Neural progenitor cell (in vitro differentiated cells): ENCODE measurements at regions not wholly inside any gene's neighbourhood (a gene's known extent, or its start where the extent isn't known, plus 50 kb on each side); places are given as distances from the start of the nearest gene placed in this dataset.

Source experiments
- DNase-seq: peaks from one replicate; pipeline ENCODE4 v3.0.0-alpha.2; 2016; ENCODE audit warnings: low spot score
- H2AFZ ChIP-seq: fragments of 200-600 bp; sonication (generic); replicated peaks from 2 replicates; pipeline ENCODE4 v1.6.1; 2016; ENCODE audit warnings: antibody characterized with exemption
- H3F3A ChIP-seq: fragments of 200-600 bp; sonication (generic); 2 replicates; pipeline ENCODE4 v1.6.1; 2016; ENCODE audit warnings: antibody characterized with exemption, low read depth
- H3K27ac ChIP-seq: fragments of 200-600 bp; sonication (generic); 2 replicates; pipeline ENCODE4 v1.5.1; 2016; ENCODE audit warnings: mild to moderate bottlenecking
- H3K27me3 ChIP-seq: fragments of 200-600 bp; sonication (generic); 2 replicates; pipeline ENCODE4 v1.6.1; 2016; ENCODE audit warnings: mild to moderate bottlenecking, moderate library complexity
- H3K36me3 ChIP-seq: fragments of 200-600 bp; sonication (generic); 2 replicates; pipeline ENCODE4 v1.5.1; 2016
- H3K4me1 ChIP-seq: fragments of 200-600 bp; sonication (generic); 2 replicates; pipeline ENCODE4 v1.6.1; 2016; ENCODE audit warnings: mixed run types
- H3K4me2 ChIP-seq: fragments of 200-600 bp; sonication (generic); 2 replicates; pipeline ENCODE4 v1.6.1; 2016
- H3K4me3 ChIP-seq: fragments of 200-600 bp; sonication (generic); 2 replicates; pipeline ENCODE4 v1.5.1; 2016
- H3K79me2 ChIP-seq: fragments of 200-600 bp; sonication (generic); 2 replicates; pipeline ENCODE4 v1.6.1; 2016; ENCODE audit warnings: low read depth
- H3K9ac ChIP-seq: fragments of 200-600 bp; sonication (generic); 2 replicates; pipeline ENCODE4 v1.6.1; 2016
- H3K9me3 ChIP-seq: fragments of 200-600 bp; sonication (generic); 2 replicates; pipeline ENCODE4 v1.5.1; 2016; ENCODE audit warnings: low read depth
- H4K20me1 ChIP-seq: fragments of 200-600 bp; sonication (generic); 2 replicates; pipeline ENCODE4 v1.6.1; 2016; ENCODE audit warnings: low read depth
- H3K27ac Mint-ChIP-seq: 3 replicates; pipeline ENCODE4 v1.8.0; 2021; ENCODE audit warnings: mixed read lengths
- H3K27me3 Mint-ChIP-seq: 2 replicates; pipeline ENCODE4 v1.8.0; 2022; ENCODE audit warnings: low read depth, mild to moderate bottlenecking, inconsistent platforms, moderate library complexity, mixed read lengths; ENCODE audit not compliant: insufficient read depth
- H3K36me3 Mint-ChIP-seq: 3 replicates; pipeline ENCODE4 v1.8.0; 2021; ENCODE audit warnings: mixed read lengths
- H3K4me1 Mint-ChIP-seq: 3 replicates; pipeline ENCODE4 v1.8.0; 2021; ENCODE audit warnings: mixed read lengths
- H3K4me3 Mint-ChIP-seq: 3 replicates; pipeline ENCODE4 v1.8.0; 2021; ENCODE audit warnings: mild to moderate bottlenecking, moderate library complexity, mixed read lengths
- H3K9me3 Mint-ChIP-seq: 3 replicates; pipeline ENCODE4 v1.8.0; 2020; ENCODE audit warnings: mixed read lengths
- CTCF ChIP-seq: fragments of 200-600 bp; sonication (generic); IDR thresholded peaks from 2 replicates; pipeline ENCODE4 v1.5.1; 2017; ENCODE audit warnings: antibody characterized with exemption, mild to moderate bottlenecking
- EZH2 ChIP-seq: fragments of 200-600 bp; sonication (generic); IDR thresholded peaks from 2 replicates; pipeline ENCODE4 v1.6.1; 2017; ENCODE audit warnings: antibody characterized with exemption, mild to moderate bottlenecking, moderate library complexity
- EZH2phosphoT487 ChIP-seq: fragments of 200-600 bp; sonication (generic); IDR thresholded peaks from 2 replicates; pipeline ENCODE4 v1.6.1; 2017; ENCODE audit warnings: antibody characterized with exemption

GRCh38 chr16:85288869-85289660 lies 176.8 kb upstream of the CIBAR2 start:
- Histone ChIP-seq H3K27ac (no peak overlapping the region), H3K4me1 (peaks cover 26% of the 10 kb centered on the region)

GRCh38 chr16:85289760-85290625 lies 177.7 kb upstream of the CIBAR2 start:
- no peak overlapping the region for H2AFZ ChIP-seq
- Mint-ChIP-seq H3K4me1 (peaks cover 48% of the 10 kb centered on the region), H3K4me3 (peak overlapping the region; percentile 33)

More at GRCh38 chr16:85288869-85289660, 176.8 kb upstream of the CIBAR2 start:
- Histone ChIP-seq H3K4me2 (no peak overlapping the region), H3K9ac (no peak overlapping the region), H3K27me3 (no peaks in the 10 kb centered on the region), H3K36me3 (no peaks in the 10 kb centered on the region), H3K79me2 (no peaks in the 10 kb centered on the region), H2AFZ (no peak overlapping the region), H3K9me3 (no peaks in the 10 kb centered on the region), H4K20me1 (peaks cover 28% of the 10 kb centered on the region), H3K4me3 (no peak overlapping the region), H3F3A (peaks cover 10% of the 10 kb centered on the region)
- H3K4me1 Mint-ChIP-seq = peaks cover 54% of the 10 kb centered on the region
- DNase-seq = no peak
- peaks cover 2% of the 10 kb centered on the region for H3K9me3 Mint-ChIP-seq
- TF ChIP-seq EZH2phosphoT487 (no peak), CTCF (no peak), EZH2 (no peak)
- no peak overlapping the region for H3K27ac Mint-ChIP-seq
- peaks cover 28% of the 10 kb centered on the region for H3K27me3 Mint-ChIP-seq
- no peak overlapping the region for H3K4me3 Mint-ChIP-seq
- no peaks in the 10 kb centered on the region for H3K36me3 Mint-ChIP-seq

More at GRCh38 chr16:85289760-85290625, 177.7 kb upstream of the CIBAR2 start:
- no peaks in the 10 kb centered on the region for H3K36me3 Mint-ChIP-seq
- H3F3A ChIP-seq = peaks cover 3% of the 10 kb centered on the region
- DNase-seq = no peak
- H3K9me3 ChIP-seq = no peaks in the 10 kb centered on the region
- peaks cover 22% of the 10 kb centered on the region for H3K4me1 ChIP-seq
- H3K36me3 ChIP-seq = no peaks in the 10 kb centered on the region
- H3K9ac ChIP-seq = no peak overlapping the region
- TF ChIP-seq EZH2 (no peak), EZH2phosphoT487 (no peak), CTCF (peak; percentile 10)
- peaks cover 2% of the 10 kb centered on the region for H3K9me3 Mint-ChIP-seq
- no peak overlapping the region for H3K27ac ChIP-seq
- H3K4me3 ChIP-seq = no peak overlapping the region
- no peak overlapping the region for H3K4me2 ChIP-seq
- H4K20me1 ChIP-seq = peaks cover 28% of the 10 kb centered on the region
- peaks cover 25% of the 10 kb centered on the region for H3K27me3 Mint-ChIP-seq
- H3K79me2 ChIP-seq = no peaks in the 10 kb centered on the region
- H3K27ac Mint-ChIP-seq = peak overlapping the region; percentile 79
- H3K27me3 ChIP-seq = no peaks in the 10 kb centered on the region
